Mucosa of descending colon (tissue), 3 donors: ENCODE measurements at regions not wholly inside any gene's neighbourhood (a gene's known extent, or its start where the extent isn't known, plus 50 kb on each side); places are given as distances from the start of the nearest gene placed in this dataset.
"Not testable (repeated sequence)": the region's sequence is repeated elsewhere in the genome, so short reads cannot be mapped to it uniquely, and the experiment has no call there.

Source experiments
- ATAC-seq: fragments of 200-7000 bp; cut with Tn5 transposase; one replicate; pipeline ENCODE4 v1.9.1; 2020; ENCODE audit warnings: mild to moderate bottlenecking, moderate library complexity
- DNase-seq, 3 donors: peaks; one replicate each; pipeline ENCODE4 v3.0.0-alpha.2; 2020
- H3K36me3 ChIP-seq: fragments of 200-600 bp; one replicate; pipeline ENCODE4 v1.8.0; 2021; ENCODE audit warnings: low read depth, mild to moderate bottlenecking
- H3K4me1 ChIP-seq: fragments of 200-600 bp; one replicate; pipeline ENCODE4 v1.8.0; 2021; ENCODE audit warnings: low read depth, mild to moderate bottlenecking
- H3K4me3 ChIP-seq: fragments of 200-600 bp; one replicate; pipeline ENCODE4 v1.8.0; 2021; ENCODE audit warnings: mild to moderate bottlenecking
- H3K9me3 ChIP-seq: fragments of 200-600 bp; one replicate; pipeline ENCODE4 v1.8.0; 2021; ENCODE audit warnings: mild to moderate bottlenecking
- CTCF ChIP-seq: fragments of 200-600 bp; IDR thresholded peaks from one replicate; pipeline ENCODE4 v1.8.0; 2022; ENCODE audit warnings: antibody characterized with exemption, mild to moderate bottlenecking
- intact Hi-C, 2 donors: fragments of 100-400 bp; cut with DNase I in 1 of 2; cut with micrococcal nuclease in 1 of 2; formaldehyde crosslinking; loops; one replicate each; pipeline versions ENCODE4 v1.11.0 to v1.11.1; 2022; cut with DNase I, micrococcal nuclease
- donor health status: DM: no; HTN: no; CAD: no; lungs with moderate emphysema.
- donor health status: DM: no; HTN: no; CAD: no.
- donor health status: DM: no; HTN: yes; CAD: no.

- intact Hi-C loops, result no loop called here
- DNase-seq, result no peak
- Histone ChIP-seq H3K9me3 (no peaks in the 10 kb centered on the region), H3K4me1 (no peaks in the 10 kb centered on the region), H3K4me3 (no peak overlapping the region), H3K36me3 (no peaks in the 10 kb centered on the region)
- TF ChIP-seq CTCF, result no peak
- no peak for ATAC-seq
Observed at GRCh38 chr18:51561821-51562220, 364.3 kb upstream of the MEX3C start.

- intact Hi-C loops, result no loop called here
- no peak overlapping the region for H3K4me3 ChIP-seq
- no peaks in the 10 kb centered on the region for H3K36me3 ChIP-seq
- H3K4me1 ChIP-seq, result no peaks in the 10 kb centered on the region
- TF ChIP-seq CTCF, result no peak
- ATAC-seq (no peak), DNase-seq (no peak)
- no peaks in the 10 kb centered on the region for H3K9me3 ChIP-seq
Observed at GRCh38 chr18:51562866-51563265, 365.4 kb upstream of the MEX3C start.

- ATAC-seq (no peak), DNase-seq (no peak)
- TF ChIP-seq CTCF, result no peak
- H3K9me3 ChIP-seq, result no peaks in the 10 kb centered on the region
- intact Hi-C loops, result no loop called here
- no peaks in the 10 kb centered on the region for H3K4me1 ChIP-seq
- H3K36me3 ChIP-seq, result no peaks in the 10 kb centered on the region
- H3K4me3 ChIP-seq, result no peak overlapping the region
Observed at GRCh38 chr18:51563396-51563795, 365.9 kb upstream of the MEX3C start.

- no peak for TF ChIP-seq CTCF
- H3K9me3 ChIP-seq, result no peaks in the 10 kb centered on the region
- H3K36me3 ChIP-seq, result no peaks in the 10 kb centered on the region
- intact Hi-C loops, result no loop called here
- no peak overlapping the region for H3K4me3 ChIP-seq
- ATAC-seq, result no peak
- DNase-seq, result no peak
- no peaks in the 10 kb centered on the region for H3K4me1 ChIP-seq
Observed at GRCh38 chr18:51568151-51568550, 370.7 kb upstream of the MEX3C start.

GRCh38 chr18:51569153-51569552, 371.7 kb upstream of the MEX3C start:
- H3K4me1 ChIP-seq, result no peaks in the 10 kb centered on the region
- no peaks in the 10 kb centered on the region for H3K36me3 ChIP-seq
- no peak for TF ChIP-seq CTCF
- intact Hi-C loops, result no loop called here
- no peak overlapping the region for H3K4me3 ChIP-seq
- ATAC-seq, result no peak
- DNase-seq, result no peak
- H3K9me3 ChIP-seq, result no peaks in the 10 kb centered on the region

GRCh38 chr18:51569561-51569960, 372.1 kb upstream of the MEX3C start:
- no peak overlapping the region for H3K4me3 ChIP-seq
- TF ChIP-seq CTCF, result no peak
- ATAC-seq (no peak), DNase-seq (no peak)
- no peaks in the 10 kb centered on the region for H3K9me3 ChIP-seq
- intact Hi-C loops, result no loop called here
- H3K36me3 ChIP-seq, result no peaks in the 10 kb centered on the region
- no peaks in the 10 kb centered on the region for H3K4me1 ChIP-seq

GRCh38 chr18:51570071-51570470, 372.6 kb upstream of the MEX3C start:
- H3K9me3 ChIP-seq, ATAC-seq, H3K4me1 ChIP-seq, H3K36me3 ChIP-seq, H3K4me3 ChIP-seq, intact Hi-C loops, DNase-seq: not testable (repeated sequence)

- ATAC-seq, H3K4me1 ChIP-seq, DNase-seq, H3K4me3 ChIP-seq, intact Hi-C loops, H3K9me3 ChIP-seq, H3K36me3 ChIP-seq: not testable (repeated sequence)
Observed at GRCh38 chr18:51573886-51574285, 376.4 kb upstream of the MEX3C start.
